ENCODE measurements at regions not wholly inside any gene's neighbourhood (a gene's known extent, or its start where the extent isn't known, plus 50 kb on each side); places are given as distances from the start of the nearest gene placed in this dataset.

DNA sequence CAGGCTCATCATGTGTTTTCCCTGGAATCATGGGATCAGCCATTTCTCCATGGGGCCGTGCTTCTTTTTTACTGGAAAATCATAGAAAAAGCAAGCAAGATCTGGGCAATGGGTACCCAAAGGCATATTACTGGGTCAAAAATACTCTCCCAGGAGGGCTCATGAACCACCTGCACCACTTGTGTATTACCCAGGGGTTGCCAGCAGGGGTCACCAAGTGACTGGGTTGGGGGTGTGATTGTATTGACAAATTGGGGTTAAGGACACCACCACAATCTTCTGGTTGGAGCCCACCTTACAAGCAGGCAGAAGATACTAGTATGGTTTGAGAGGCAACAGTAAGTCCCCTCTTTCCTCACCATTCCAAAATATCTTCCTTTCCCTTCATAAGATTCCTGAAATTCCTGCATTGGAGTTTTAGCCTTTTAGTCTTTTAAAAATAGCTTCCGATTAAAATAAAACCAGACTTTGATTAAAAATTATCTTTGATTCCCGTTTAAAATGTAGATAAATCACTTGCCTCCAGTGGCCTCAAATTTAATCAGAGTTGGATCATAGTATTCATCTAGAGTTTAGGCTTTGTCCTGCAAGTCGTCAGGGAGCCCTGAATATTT lies 603.3 kb downstream of the KIF4B start:
- peaks cover 3% of the 10 kb centered on the region for H3K27me3 Mint-ChIP-seq (ENCODE audit: low read depth, unreplicated experiment)
- H3K27ac Mint-ChIP-seq (ENCODE audit: unreplicated experiment): no peak overlapping the region
- no peak overlapping the region for H3K4me3 Mint-ChIP-seq (ENCODE audit: unreplicated experiment)
- no peaks in the 10 kb centered on the region for H4K20me1 ChIP-seq (ENCODE audit: insufficient read depth, low read length)
- H3K36me3 Mint-ChIP-seq (ENCODE audit: low read depth, unreplicated experiment): no peaks in the 10 kb centered on the region
- H2AFZ ChIP-seq (ENCODE audit: low read depth, low read length): no peak overlapping the region
- H3K4me2 ChIP-seq (ENCODE audit: low read length): no peak overlapping the region
- no peak overlapping the region for H3K4me3 ChIP-seq (ENCODE audit: insufficient read depth, low read depth, low read length)
- no peaks in the 10 kb centered on the region for H3K9me3 ChIP-seq (ENCODE audit: insufficient read depth, low read depth, low read length)
- H3K27me3 ChIP-seq (ENCODE audit: insufficient read depth, low read length): no peaks in the 10 kb centered on the region
- no peak overlapping the region for H3K9ac ChIP-seq (ENCODE audit: low read length)
- no peaks in the 10 kb centered on the region for H3K79me2 ChIP-seq (ENCODE audit: insufficient read depth, low read length)
- DNase-seq (ENCODE audit: low read depth) (no peak), FAIRE-seq (no peak)
- H3K4me1 ChIP-seq (ENCODE audit: insufficient read depth, low read length): no peaks in the 10 kb centered on the region
- TF ChIP-seq, protein P1, sequence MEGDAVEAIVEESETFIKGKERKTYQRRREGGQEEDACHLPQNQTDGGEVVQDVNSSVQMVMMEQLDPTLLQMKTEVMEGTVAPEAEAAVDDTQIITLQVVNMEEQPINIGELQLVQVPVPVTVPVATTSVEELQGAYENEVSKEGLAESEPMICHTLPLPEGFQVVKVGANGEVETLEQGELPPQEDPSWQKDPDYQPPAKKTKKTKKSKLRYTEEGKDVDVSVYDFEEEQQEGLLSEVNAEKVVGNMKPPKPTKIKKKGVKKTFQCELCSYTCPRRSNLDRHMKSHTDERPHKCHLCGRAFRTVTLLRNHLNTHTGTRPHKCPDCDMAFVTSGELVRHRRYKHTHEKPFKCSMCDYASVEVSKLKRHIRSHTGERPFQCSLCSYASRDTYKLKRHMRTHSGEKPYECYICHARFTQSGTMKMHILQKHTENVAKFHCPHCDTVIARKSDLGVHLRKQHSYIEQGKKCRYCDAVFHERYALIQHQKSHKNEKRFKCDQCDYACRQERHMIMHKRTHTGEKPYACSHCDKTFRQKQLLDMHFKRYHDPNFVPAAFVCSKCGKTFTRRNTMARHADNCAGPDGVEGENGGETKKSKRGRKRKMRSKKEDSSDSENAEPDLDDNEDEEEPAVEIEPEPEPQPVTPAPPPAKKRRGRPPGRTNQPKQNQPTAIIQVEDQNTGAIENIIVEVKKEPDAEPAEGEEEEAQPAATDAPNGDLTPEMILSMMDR (IDR thresholded peaks at IDR 0.05; ENCODE audit: insufficient read depth, low read depth, low read length): peak; percentile 65
- no peak for TF ChIP-seq EZH2 (IDR thresholded peaks at IDR 0.05; ENCODE audit: insufficient read depth, low read length)
- H3K9me3 Mint-ChIP-seq (ENCODE audit: unreplicated experiment): no peaks in the 10 kb centered on the region
- H3K27ac ChIP-seq (ENCODE audit: low read depth, low read length): no peak overlapping the region
- H3K36me3 ChIP-seq (ENCODE audit: insufficient read depth, low read length): no peaks in the 10 kb centered on the region
- H3K4me1 Mint-ChIP-seq (ENCODE audit: low read depth, unreplicated experiment): no peaks in the 10 kb centered on the region

DNA sequence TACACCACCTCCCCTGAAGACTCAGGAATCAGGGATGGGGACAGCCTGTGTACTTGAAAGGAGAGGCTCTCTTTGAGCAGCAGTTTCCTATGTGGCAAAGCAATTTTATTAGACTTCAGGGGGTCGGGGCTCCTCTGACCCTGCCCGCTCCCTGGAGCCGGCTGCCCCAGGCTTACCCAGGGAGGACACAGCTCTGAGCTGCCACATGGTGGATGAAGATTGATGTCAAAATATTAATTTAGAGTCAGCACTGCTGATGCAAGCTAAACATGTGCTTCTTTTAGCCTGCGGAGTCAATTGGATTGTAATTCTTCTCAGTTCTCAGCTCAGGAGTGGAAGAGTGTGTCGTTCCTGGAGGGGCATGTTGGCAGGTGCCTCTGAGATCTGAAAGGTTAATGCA lies 606.1 kb downstream of the KIF4B start:
- Mint-ChIP-seq H3K4me1 (ENCODE audit: low read depth, unreplicated experiment) (no peaks in the 10 kb centered on the region), H3K36me3 (ENCODE audit: low read depth, unreplicated experiment) (no peaks in the 10 kb centered on the region), H3K27me3 (ENCODE audit: low read depth, unreplicated experiment) (peaks cover 9% of the 10 kb centered on the region), H3K4me3 (ENCODE audit: unreplicated experiment) (no peak overlapping the region), H3K27ac (ENCODE audit: unreplicated experiment) (no peak overlapping the region), H3K9me3 (ENCODE audit: unreplicated experiment) (no peaks in the 10 kb centered on the region)
- H3K27me3 ChIP-seq (ENCODE audit: insufficient read depth, low read length): no peaks in the 10 kb centered on the region
- FAIRE-seq (no peak), DNase-seq (ENCODE audit: low read depth) (no peak)
- no peaks in the 10 kb centered on the region for H4K20me1 ChIP-seq (ENCODE audit: insufficient read depth, low read length)
- no peak overlapping the region for H3K27ac ChIP-seq (ENCODE audit: low read depth, low read length)
- no peak for TF ChIP-seq EZH2 (IDR thresholded peaks at IDR 0.05; ENCODE audit: insufficient read depth, low read length)
- TF ChIP-seq, protein P1 (IDR thresholded peaks at IDR 0.05; ENCODE audit: insufficient read depth, low read depth, low read length): no peak
- H3K79me2 ChIP-seq (ENCODE audit: insufficient read depth, low read length): no peaks in the 10 kb centered on the region
- no peak overlapping the region for H2AFZ ChIP-seq (ENCODE audit: low read depth, low read length)
- no peak overlapping the region for H3K9ac ChIP-seq (ENCODE audit: low read length)
- H3K4me2 ChIP-seq (ENCODE audit: low read length): no peak overlapping the region
- no peaks in the 10 kb centered on the region for H3K36me3 ChIP-seq (ENCODE audit: insufficient read depth, low read length)
- H3K9me3 ChIP-seq (ENCODE audit: insufficient read depth, low read depth, low read length): no peaks in the 10 kb centered on the region
- H3K4me1 ChIP-seq (ENCODE audit: insufficient read depth, low read length): no peaks in the 10 kb centered on the region
- no peak overlapping the region for H3K4me3 ChIP-seq (ENCODE audit: insufficient read depth, low read depth, low read length)

DNA sequence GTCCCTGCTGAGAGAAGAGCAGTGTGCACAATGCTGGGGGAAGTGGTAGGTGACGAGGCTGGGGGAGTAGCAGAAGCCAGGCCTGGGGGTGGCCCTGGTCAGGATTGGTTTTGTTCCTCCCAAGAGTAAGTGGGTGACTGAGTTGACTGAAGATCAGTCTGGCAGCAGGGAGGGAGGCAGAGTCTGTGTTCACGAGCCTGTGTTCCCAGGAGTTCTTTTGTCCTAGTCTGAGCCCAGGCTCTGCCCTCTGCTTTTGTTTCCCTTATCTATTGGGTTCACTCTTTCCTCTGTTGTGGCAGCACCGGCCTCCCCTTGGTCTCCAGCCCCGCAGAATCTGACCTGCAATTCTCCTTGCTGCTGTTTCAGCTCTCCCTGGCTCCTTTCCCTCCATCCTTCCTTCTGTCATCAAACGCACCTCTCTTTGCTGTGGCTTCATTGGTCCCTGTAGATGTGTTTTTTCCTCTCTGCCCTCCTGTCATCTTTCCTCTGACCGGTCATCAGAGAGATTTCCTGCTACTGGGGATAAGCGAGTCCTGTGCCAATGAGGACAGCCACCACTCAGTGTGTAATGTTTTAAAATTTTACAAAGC lies 607.4 kb downstream of the KIF4B start:
- TF ChIP-seq EZH2 (IDR thresholded peaks at IDR 0.05; ENCODE audit: insufficient read depth, low read length): no peak
- TF ChIP-seq, protein P1 (IDR thresholded peaks at IDR 0.05; ENCODE audit: insufficient read depth, low read depth, low read length): no peak
- FAIRE-seq: no peak
- H3K27ac ChIP-seq (ENCODE audit: low read depth, low read length): no peak overlapping the region

More for the DNA sequence above, 607.4 kb downstream of the KIF4B start:
- Histone ChIP-seq H3K79me2 (ENCODE audit: insufficient read depth, low read length) (no peaks in the 10 kb centered on the region), H2AFZ (ENCODE audit: low read depth, low read length) (no peak overlapping the region), H3K36me3 (ENCODE audit: insufficient read depth, low read length) (no peaks in the 10 kb centered on the region), H4K20me1 (ENCODE audit: insufficient read depth, low read length) (no peaks in the 10 kb centered on the region), H3K27me3 (ENCODE audit: insufficient read depth, low read length) (no peaks in the 10 kb centered on the region), H3K9me3 (ENCODE audit: insufficient read depth, low read depth, low read length) (no peaks in the 10 kb centered on the region), H3K4me2 (ENCODE audit: low read length) (no peak overlapping the region), H3K4me3 (ENCODE audit: insufficient read depth, low read depth, low read length) (no peak overlapping the region), H3K4me1 (ENCODE audit: insufficient read depth, low read length) (no peaks in the 10 kb centered on the region), H3K9ac (ENCODE audit: low read length) (no peak overlapping the region)
- DNase-seq (ENCODE audit: low read depth): no peak
- H3K36me3 Mint-ChIP-seq (ENCODE audit: low read depth, unreplicated experiment): no peaks in the 10 kb centered on the region
- H3K27me3 Mint-ChIP-seq (ENCODE audit: low read depth, unreplicated experiment): peaks cover 15% of the 10 kb centered on the region
- H3K4me1 Mint-ChIP-seq (ENCODE audit: low read depth, unreplicated experiment): no peaks in the 10 kb centered on the region
- H3K4me3 Mint-ChIP-seq (ENCODE audit: unreplicated experiment): no peak overlapping the region
- no peaks in the 10 kb centered on the region for H3K9me3 Mint-ChIP-seq (ENCODE audit: unreplicated experiment)
- no peak overlapping the region for H3K27ac Mint-ChIP-seq (ENCODE audit: unreplicated experiment)

Measured in astrocyte (in vitro differentiated cells and primary cell).